Ureter (tissue), 1 donor: ENCODE measurements at regions not wholly inside any gene's neighbourhood (a gene's known extent, or its start where the extent isn't known, plus 50 kb on each side); places are given as distances from the start of the nearest gene placed in this dataset.
"Not testable (repeated sequence)": the region's sequence is repeated elsewhere in the genome, so short reads cannot be mapped to it uniquely, and the experiment has no call there.

ENCODE experiments used
- DNase-seq: peaks from one replicate; pipeline ENCODE4 v3.0.0-alpha.2; 2020; ENCODE audit warnings: low spot score
- donor health status: DM: yes; HTN: yes; CAD: no.

GRCh38 chr7:26424319-26424718, 132.7 kb downstream of the SNX10 start:
- DNase-seq, result not testable (repeated sequence)

- DNase-seq, result no peak
Measured at GRCh38 chr7:26425655-26426054, 134.0 kb downstream of the SNX10 start.

- DNase-seq, result no peak
Measured at GRCh38 chr7:26426096-26426495, 134.4 kb downstream of the SNX10 start.

- no peak for DNase-seq
Measured at GRCh38 chr7:26428571-26428970, 136.9 kb downstream of the SNX10 start.

GRCh38 chr7:26429168-26429567, 137.5 kb downstream of the SNX10 start:
- DNase-seq, result no peak

- DNase-seq, result no peak
Measured at GRCh38 chr7:26434974-26435373, 143.3 kb downstream of the SNX10 start.

- no peak for DNase-seq
Measured at GRCh38 chr7:26437003-26437532, 145.4 kb downstream of the SNX10 start.

GRCh38 chr7:26438078-26438477, 146.4 kb downstream of the SNX10 start:
- DNase-seq, result no peak

GRCh38 chr7:26439521-26440232, 148.0 kb downstream of the SNX10 start:
- no peak for DNase-seq

- DNase-seq, result no peak
Measured at GRCh38 chr7:26440233-26441001, 148.8 kb downstream of the SNX10 start.

- no peak for DNase-seq
Measured at GRCh38 chr7:26441002-26441521, 149.4 kb downstream of the SNX10 start.

GRCh38 chr7:26441611-26442277, 150.1 kb downstream of the SNX10 start:
- no peak for DNase-seq

- no peak for DNase-seq
Measured at GRCh38 chr7:26443006-26443405, 151.3 kb downstream of the SNX10 start.

GRCh38 chr7:26443751-26444150, 152.1 kb downstream of the SNX10 start:
- DNase-seq, result no peak

GRCh38 chr7:26444555-26444954, 152.9 kb downstream of the SNX10 start:
- DNase-seq, result no peak

GRCh38 chr7:26447116-26447515, 155.5 kb downstream of the SNX10 start:
- DNase-seq, result no peak

- DNase-seq, result no peak
Measured at GRCh38 chr7:26449175-26450165, 157.8 kb downstream of the SNX10 start.

GRCh38 chr7:26451997-26452396, 160.3 kb downstream of the SNX10 start:
- DNase-seq, result no peak

- DNase-seq, result no peak
Measured at GRCh38 chr7:26454180-26454579, 162.5 kb downstream of the SNX10 start.

- no peak for DNase-seq
Measured at GRCh38 chr7:26457696-26458327, 166.2 kb downstream of the SNX10 start.
